HEK293T (cell line): ENCODE measurements at regions not wholly inside any gene's neighbourhood (a gene's known extent, or its start where the extent isn't known, plus 50 kb on each side); places are given as distances from the start of the nearest gene placed in this dataset.

Experiments
- ARNT ChIP-seq: fragments of 450-650 bp; IDR thresholded peaks from 2 replicates; pipeline ENCODE4 v1.6.1; 2017; ENCODE audit warnings: mild to moderate bottlenecking
- ELF4 ChIP-seq: fragments of 450-650 bp; IDR thresholded peaks from 2 replicates; pipeline ENCODE4 v1.6.1; 2017; ENCODE audit warnings: antibody characterized with exemption
- FOXA1 ChIP-seq: fragments of 450-650 bp; IDR thresholded peaks from 2 replicates; pipeline ENCODE4 v1.6.1; 2016; ENCODE audit warnings: mild to moderate bottlenecking
- FOXK2 ChIP-seq: fragments of 450-650 bp; IDR thresholded peaks from 2 replicates; pipeline ENCODE4 v1.6.1; 2016; ENCODE audit warnings: mild to moderate bottlenecking
- FOXM1 ChIP-seq: fragments of 450-650 bp; IDR thresholded peaks from 2 replicates; pipeline ENCODE4 v1.6.1; 2017; ENCODE audit warnings: mild to moderate bottlenecking, borderline replicate concordance
- HDGF ChIP-seq: fragments of 450-650 bp; IDR thresholded peaks from 2 replicates; pipeline ENCODE4 v1.6.1; 2017; ENCODE audit warnings: antibody characterized with exemption, borderline replicate concordance
- L3MBTL2 ChIP-seq: fragments of 450-650 bp; conservative IDR thresholded peaks from 2 replicates; pipeline ENCODE4 v1.6.1; 2016; ENCODE audit warnings: mild to moderate bottlenecking
- NFRKB ChIP-seq: fragments of 450-650 bp; IDR thresholded peaks from 2 replicates; pipeline ENCODE4 v1.6.1; 2016; ENCODE audit warnings: mild to moderate bottlenecking, moderate library complexity
- SP1 ChIP-seq: fragments of 450-650 bp; IDR thresholded peaks from 2 replicates; pipeline ENCODE4 v1.6.1; 2017
- SUZ12 ChIP-seq: fragments of 450-650 bp; IDR thresholded peaks from 2 replicates; pipeline ENCODE4 v1.6.1; 2016; ENCODE audit warnings: mild to moderate bottlenecking
- TARDBP ChIP-seq: fragments of 450-650 bp; IDR thresholded peaks from 2 replicates; pipeline ENCODE4 v1.6.1; 2016
- TF ChIP-seq, protein P1 (sequence below): fragments of 450-650 bp; IDR thresholded peaks from 2 replicates; pipeline ENCODE4 v1.6.1; 2016

DNA sequence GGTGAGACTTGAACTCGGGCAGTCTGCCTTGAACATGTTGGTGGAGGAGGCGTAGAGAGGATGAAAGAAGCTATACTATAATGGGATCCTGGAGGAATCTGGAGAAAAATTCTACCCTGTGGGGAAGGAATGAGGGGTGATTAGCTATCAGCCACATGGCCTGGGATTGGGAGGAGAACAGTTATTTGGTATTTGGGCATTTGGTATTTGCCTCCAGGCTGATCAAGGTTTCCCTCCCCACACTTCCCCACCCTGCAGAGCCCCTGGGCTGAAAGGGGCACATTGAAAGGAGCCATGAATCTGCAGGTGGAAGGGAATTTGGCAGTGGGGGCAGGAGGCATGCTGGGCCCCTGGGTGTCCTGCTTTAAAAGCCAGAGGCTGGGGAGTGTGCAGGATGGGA lies 235.3 kb downstream of the INHBA start:
- no peak for TF ChIP-seq SP1
- no peak for TF ChIP-seq FOXM1
- TF ChIP-seq, protein P1, sequence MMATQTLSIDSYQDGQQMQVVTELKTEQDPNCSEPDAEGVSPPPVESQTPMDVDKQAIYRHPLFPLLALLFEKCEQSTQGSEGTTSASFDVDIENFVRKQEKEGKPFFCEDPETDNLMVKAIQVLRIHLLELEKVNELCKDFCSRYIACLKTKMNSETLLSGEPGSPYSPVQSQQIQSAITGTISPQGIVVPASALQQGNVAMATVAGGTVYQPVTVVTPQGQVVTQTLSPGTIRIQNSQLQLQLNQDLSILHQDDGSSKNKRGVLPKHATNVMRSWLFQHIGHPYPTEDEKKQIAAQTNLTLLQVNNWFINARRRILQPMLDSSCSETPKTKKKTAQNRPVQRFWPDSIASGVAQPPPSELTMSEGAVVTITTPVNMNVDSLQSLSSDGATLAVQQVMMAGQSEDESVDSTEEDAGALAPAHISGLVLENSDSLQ: no peak
- no peak for TF ChIP-seq FOXK2
- TF ChIP-seq ELF4: no peak
- TF ChIP-seq TARDBP: no peak
- no peak for TF ChIP-seq L3MBTL2
- no peak for TF ChIP-seq ARNT
- TF ChIP-seq SUZ12: no peak
- no peak for TF ChIP-seq FOXA1
- no peak for TF ChIP-seq HDGF
- no peak for TF ChIP-seq NFRKB
